ENCODE measurements at regions not wholly inside any gene's neighbourhood (a gene's known extent, or its start where the extent isn't known, plus 50 kb on each side); places are given as distances from the start of the nearest gene placed in this dataset.

- H3K79me2 ChIP-seq (replicated peaks; ENCODE audit: insufficient read depth) = no peaks in the 10 kb centered on the region
- H3K36me3 Mint-ChIP-seq (ENCODE audit: low read depth) = peaks cover 20% of the 10 kb centered on the region
- DNase-seq (ENCODE audit: low spot score) = no peak
- H4K20me1 ChIP-seq (replicated peaks; ENCODE audit: insufficient read depth) = no peaks in the 10 kb centered on the region
- H3K27me3 ChIP-seq (ENCODE audit: insufficient read depth) = no peaks in the 10 kb centered on the region
- H3K36me3 ChIP-seq (ENCODE audit: insufficient read depth) = no peaks in the 10 kb centered on the region
- no peak overlapping the region for H3K4me3 Mint-ChIP-seq
- H3K27me3 Mint-ChIP-seq (ENCODE audit: insufficient read depth, low read depth, poor library complexity) = peaks cover 5% of the 10 kb centered on the region
- H2AFZ ChIP-seq = no peak overlapping the region
- no peaks in the 10 kb centered on the region for H3K4me1 ChIP-seq (ENCODE audit: insufficient read depth)
- 0 out of 2 replicates have a peak, but pooled peaks cover 2% of the 10 kb centered on the region for H3K9me2 ChIP-seq (ENCODE audit: insufficient read depth)
- ATAC-seq = no peak
- peaks cover 5% of the 10 kb centered on the region; the same call in 2 of the 3 replicates for H3K4me1 Mint-ChIP-seq
- no peak overlapping the region for H3K4me2 ChIP-seq
- H3K4me3 ChIP-seq = no peak overlapping the region
- H3K9me3 Mint-ChIP-seq = peaks cover 37% of the 10 kb centered on the region
- no peak for TF ChIP-seq REST (IDR thresholded peaks at IDR 0.05; ENCODE audit: unreplicated experiment)
- no peak for TF ChIP-seq ZNF331 (CRISPR knock-in tag; IDR thresholded peaks at IDR 0.05; ENCODE audit: low read depth)
- TF ChIP-seq CREB1 (CRISPR knock-in tag; IDR thresholded peaks at IDR 0.05; ENCODE audit: low read depth) = no peak
- TF ChIP-seq CTCF (conservative IDR thresholded peaks at IDR 0.05; ENCODE audit: low read depth in 2 of 2) = no peak
- TF ChIP-seq POLR2AphosphoS5 (IDR thresholded peaks at IDR 0.05; ENCODE audit: low read depth) = no peak
- TF ChIP-seq, protein P1, sequence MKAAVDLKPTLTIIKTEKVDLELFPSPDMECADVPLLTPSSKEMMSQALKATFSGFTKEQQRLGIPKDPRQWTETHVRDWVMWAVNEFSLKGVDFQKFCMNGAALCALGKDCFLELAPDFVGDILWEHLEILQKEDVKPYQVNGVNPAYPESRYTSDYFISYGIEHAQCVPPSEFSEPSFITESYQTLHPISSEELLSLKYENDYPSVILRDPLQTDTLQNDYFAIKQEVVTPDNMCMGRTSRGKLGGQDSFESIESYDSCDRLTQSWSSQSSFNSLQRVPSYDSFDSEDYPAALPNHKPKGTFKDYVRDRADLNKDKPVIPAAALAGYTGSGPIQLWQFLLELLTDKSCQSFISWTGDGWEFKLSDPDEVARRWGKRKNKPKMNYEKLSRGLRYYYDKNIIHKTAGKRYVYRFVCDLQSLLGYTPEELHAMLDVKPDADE (IDR thresholded peaks at IDR 0.05) = no peak
- TF ChIP-seq EZH2phosphoT487 (IDR thresholded peaks at IDR 0.05; ENCODE audit: unreplicated experiment) = no peak
- no peak for TF ChIP-seq ZNF462 (CRISPR knock-in tag; IDR thresholded peaks at IDR 0.05)
- TF ChIP-seq STAT1 (IDR thresholded peaks at IDR 0.05; ENCODE audit: unreplicated experiment) = no peak
- TF ChIP-seq EZH2 (IDR thresholded peaks at IDR 0.05; ENCODE audit: low read depth, unreplicated experiment) = no peak
- TF ChIP-seq JUNB (IDR thresholded peaks at IDR 0.05; ENCODE audit: unreplicated experiment) = no peak
- TF ChIP-seq NANOG (IDR thresholded peaks at IDR 0.05; ENCODE audit: borderline replicate concordance) = no peak
- TF ChIP-seq ZNF114 (CRISPR knock-in tag; IDR thresholded peaks at IDR 0.05) = no peak
- H3K27ac ChIP-seq (ENCODE audit: low read depth) = no peak overlapping the region
- no peaks in the 10 kb centered on the region for H3F3A ChIP-seq (replicated peaks; ENCODE audit: low read depth)
- no peak overlapping the region for H3K27ac Mint-ChIP-seq
These were observed 145.8 kb upstream of the MGAT5 start for GRCh38 chr2:134108113-134108512.

All from GM23338 (cell line).